Suprapubic skin (tissue), 4 donors: ENCODE measurements at regions not wholly inside any gene's neighbourhood (a gene's known extent, or its start where the extent isn't known, plus 50 kb on each side); places are given as distances from the start of the nearest gene placed in this dataset.

Source experiments
- DNase-seq, 2 donors: peaks; one replicate each; pipeline ENCODE4 v3.0.0-alpha.2; 2019; ENCODE audit warnings: low spot score in 2 of 2
- H3K27ac ChIP-seq: fragments of 200-600 bp; sonication (generic); one replicate; pipeline ENCODE4 v1.5.1; 2019
- H3K27me3 ChIP-seq: fragments of 200-600 bp; sonication (generic); one replicate; pipeline ENCODE4 v1.5.1; 2019
- H3K36me3 ChIP-seq: fragments of 200-600 bp; sonication (generic); one replicate; pipeline ENCODE4 v1.5.1; 2019
- H3K4me1 ChIP-seq: fragments of 200-600 bp; sonication (generic); one replicate; pipeline ENCODE4 v1.5.1; 2019
- H3K4me3 ChIP-seq: fragments of 200-600 bp; sonication (generic); one replicate; pipeline ENCODE4 v1.5.1; 2019; ENCODE audit warnings: mild to moderate bottlenecking
- H3K9me3 ChIP-seq: fragments of 200-600 bp; sonication (generic); one replicate; pipeline ENCODE4 v1.5.1; 2019
- CTCF ChIP-seq, 2 donors: fragments of 200-600 bp in 1 of 2; fragments of 450-650 bp in 1 of 2; sonication (generic) in 1 of 2; IDR thresholded peaks; one replicate each; pipeline ENCODE4 v1.5.1; 2016 to 2019; ENCODE audit warnings: antibody characterized with exemption in 2 of 2, mild to moderate bottlenecking in 1 of 2, moderate library complexity in 1 of 2
- EP300 ChIP-seq: sonication (generic); formaldehyde crosslinking; IDR thresholded peaks from one replicate; pipeline ENCODE4 v1.6.1; 2017; ENCODE audit warnings: antibody characterized with exemption
- POLR2A ChIP-seq, 2 donors: fragments of 450-650 bp; IDR thresholded peaks; one replicate each; pipeline ENCODE4 v1.6.1; 2017; ENCODE audit warnings: antibody characterized with exemption in 2 of 2, mild to moderate bottlenecking in 2 of 2, moderate library complexity in 2 of 2
- POLR2AphosphoS5 ChIP-seq, 3 donors: sonication (generic); formaldehyde crosslinking; IDR thresholded peaks; one replicate each; pipeline ENCODE4 v1.6.1; 2017; ENCODE audit warnings: antibody characterized with exemption in 3 of 3
- WGBS: methylation state at CpG from one replicate; pipeline ENCODE4 v1.1.5; 2018; 5-methylcytosine and 5-hydroxymethylcytosine counted together

GRCh38 chr4:11179796-11180195 is 248.9 kb downstream of the HS3ST1 start:
- TF ChIP-seq CTCF (IDR thresholded peaks at IDR 0.05) = no peak
- TF ChIP-seq EP300 = no peak
- TF ChIP-seq POLR2A (IDR thresholded peaks at IDR 0.05) = no peak
- TF ChIP-seq POLR2AphosphoS5 (IDR thresholded peaks at IDR 0.05) = no peak
- WGBS = 76% methylated on average over 1 of the region's 2 CpGs
- no peak overlapping the region for H3K27ac ChIP-seq

GRCh38 chr4:11178433-11178832 is 250.3 kb downstream of the HS3ST1 start:
- WGBS = 83% methylated on average over 5 of the region's 5 CpGs
- no peaks in the 10 kb centered on the region for H3K27me3 ChIP-seq
- H3K27ac ChIP-seq = no peak overlapping the region
- DNase-seq = no peak
- H3K4me1 ChIP-seq = no peaks in the 10 kb centered on the region
- TF ChIP-seq EP300 (no peak), CTCF (IDR thresholded peaks at IDR 0.05) (no peak), POLR2AphosphoS5 (IDR thresholded peaks at IDR 0.05) (no peak)
- H3K36me3 ChIP-seq = no peaks in the 10 kb centered on the region
- H3K4me3 ChIP-seq = no peak overlapping the region
- H3K9me3 ChIP-seq = no peaks in the 10 kb centered on the region

More at GRCh38 chr4:11179796-11180195, 248.9 kb downstream of the HS3ST1 start:
- H3K4me1 ChIP-seq = no peaks in the 10 kb centered on the region
- no peak overlapping the region for H3K4me3 ChIP-seq
- H3K36me3 ChIP-seq = no peaks in the 10 kb centered on the region
- no peaks in the 10 kb centered on the region for H3K27me3 ChIP-seq
- no peak for DNase-seq
- no peaks in the 10 kb centered on the region for H3K9me3 ChIP-seq

- Histone ChIP-seq H3K9me3 (no peaks in the 10 kb centered on the region), H3K36me3 (no peaks in the 10 kb centered on the region), H3K4me3 (no peak overlapping the region), H3K27ac (no peak overlapping the region), H3K4me1 (no peaks in the 10 kb centered on the region), H3K27me3 (no peaks in the 10 kb centered on the region)
- TF ChIP-seq POLR2A (IDR thresholded peaks at IDR 0.05) (no peak), CTCF (IDR thresholded peaks at IDR 0.05) (no peak), EP300 (no peak)
- no peak for DNase-seq
Observed at GRCh38 chr4:11175374-11175773, 253.3 kb downstream of the HS3ST1 start.

- Histone ChIP-seq H3K27me3 (no peaks in the 10 kb centered on the region), H3K4me3 (no peak overlapping the region), H3K27ac (no peak overlapping the region), H3K9me3 (no peaks in the 10 kb centered on the region), H3K36me3 (no peaks in the 10 kb centered on the region), H3K4me1 (no peaks in the 10 kb centered on the region)
- TF ChIP-seq CTCF (IDR thresholded peaks at IDR 0.05) (no peak), POLR2AphosphoS5 (IDR thresholded peaks at IDR 0.05) (no peak), POLR2A (IDR thresholded peaks at IDR 0.05) (no peak), EP300 (no peak)
- DNase-seq = no peak
Observed at GRCh38 chr4:11166606-11167005, 262.1 kb downstream of the HS3ST1 start.

GRCh38 chr4:11166034-11166433 is 262.7 kb downstream of the HS3ST1 start:
- no peaks in the 10 kb centered on the region for H3K27me3 ChIP-seq
- TF ChIP-seq POLR2AphosphoS5 (IDR thresholded peaks at IDR 0.05) (no peak), POLR2A (IDR thresholded peaks at IDR 0.05) (no peak), EP300 (no peak), CTCF (IDR thresholded peaks at IDR 0.05) (no peak)
- H3K9me3 ChIP-seq = no peaks in the 10 kb centered on the region
- no peak overlapping the region for H3K27ac ChIP-seq
- H3K4me3 ChIP-seq = no peak overlapping the region
- no peak for DNase-seq
- WGBS = 71% methylated on average over 4 of the region's 4 CpGs
- H3K36me3 ChIP-seq = no peaks in the 10 kb centered on the region
- no peaks in the 10 kb centered on the region for H3K4me1 ChIP-seq
